GM10248 (cell line): ENCODE measurements at regions not wholly inside any gene's neighbourhood (a gene's known extent, or its start where the extent isn't known, plus 50 kb on each side); places are given as distances from the start of the nearest gene placed in this dataset.

Source experiments
- CTCF ChIA-PET: fragments of 300-600 bp; sonication (Branson Sonifier 250); formaldehyde crosslinking; extraction: SDS; loops from one replicate; lab custom pipeline; 2021; ENCODE audit warnings: antibody characterized with exemption; lab: Yijun Ruan, JAX
- POLR2A ChIA-PET: fragments of 350-650 bp; sonication (Branson Sonifier 250); formaldehyde crosslinking; extraction: SDS; loops from one replicate; lab custom pipeline; 2020; ENCODE audit warnings: antibody characterized with exemption; lab: Yijun Ruan, JAX
- DNase-seq: peaks from one replicate; pipeline ENCODE4 v3.0.0; 2012; ENCODE audit errors: extremely low spot score
- TF ChIP-seq, protein P1 (sequence below): IDR thresholded peaks from 2 replicates; pipeline ENCODE4 v1.5.1; 2012; ENCODE audit warnings: mild to moderate bottlenecking, low read depth; ENCODE audit errors: extremely low read depth, missing control alignments, control extremely low read depth

DNA sequence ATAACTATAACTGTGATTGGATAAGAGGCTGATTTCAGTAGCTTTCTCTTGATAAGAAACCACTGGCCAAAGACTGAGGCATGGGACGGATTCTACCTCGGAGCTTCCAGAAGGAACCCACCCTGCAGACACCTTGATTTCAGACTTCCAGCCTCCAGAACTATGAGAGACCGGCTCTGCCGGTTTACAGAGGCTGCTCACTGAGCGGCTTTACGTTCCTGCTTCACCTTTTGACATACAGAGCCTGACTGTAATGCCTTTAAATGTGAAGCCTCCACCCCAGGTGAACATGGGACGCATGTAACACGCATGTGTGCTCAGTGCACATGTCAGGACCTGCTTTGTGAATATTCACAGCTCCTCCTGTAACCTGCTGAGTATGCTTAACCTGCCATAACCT is 361.5 kb downstream of the CTTN start:
- no peak for DNase-seq
- TF ChIP-seq, protein P1, sequence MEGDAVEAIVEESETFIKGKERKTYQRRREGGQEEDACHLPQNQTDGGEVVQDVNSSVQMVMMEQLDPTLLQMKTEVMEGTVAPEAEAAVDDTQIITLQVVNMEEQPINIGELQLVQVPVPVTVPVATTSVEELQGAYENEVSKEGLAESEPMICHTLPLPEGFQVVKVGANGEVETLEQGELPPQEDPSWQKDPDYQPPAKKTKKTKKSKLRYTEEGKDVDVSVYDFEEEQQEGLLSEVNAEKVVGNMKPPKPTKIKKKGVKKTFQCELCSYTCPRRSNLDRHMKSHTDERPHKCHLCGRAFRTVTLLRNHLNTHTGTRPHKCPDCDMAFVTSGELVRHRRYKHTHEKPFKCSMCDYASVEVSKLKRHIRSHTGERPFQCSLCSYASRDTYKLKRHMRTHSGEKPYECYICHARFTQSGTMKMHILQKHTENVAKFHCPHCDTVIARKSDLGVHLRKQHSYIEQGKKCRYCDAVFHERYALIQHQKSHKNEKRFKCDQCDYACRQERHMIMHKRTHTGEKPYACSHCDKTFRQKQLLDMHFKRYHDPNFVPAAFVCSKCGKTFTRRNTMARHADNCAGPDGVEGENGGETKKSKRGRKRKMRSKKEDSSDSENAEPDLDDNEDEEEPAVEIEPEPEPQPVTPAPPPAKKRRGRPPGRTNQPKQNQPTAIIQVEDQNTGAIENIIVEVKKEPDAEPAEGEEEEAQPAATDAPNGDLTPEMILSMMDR: no peak
- ChIA-PET POLR2A (no interaction called here), CTCF (no interaction called here)

DNA sequence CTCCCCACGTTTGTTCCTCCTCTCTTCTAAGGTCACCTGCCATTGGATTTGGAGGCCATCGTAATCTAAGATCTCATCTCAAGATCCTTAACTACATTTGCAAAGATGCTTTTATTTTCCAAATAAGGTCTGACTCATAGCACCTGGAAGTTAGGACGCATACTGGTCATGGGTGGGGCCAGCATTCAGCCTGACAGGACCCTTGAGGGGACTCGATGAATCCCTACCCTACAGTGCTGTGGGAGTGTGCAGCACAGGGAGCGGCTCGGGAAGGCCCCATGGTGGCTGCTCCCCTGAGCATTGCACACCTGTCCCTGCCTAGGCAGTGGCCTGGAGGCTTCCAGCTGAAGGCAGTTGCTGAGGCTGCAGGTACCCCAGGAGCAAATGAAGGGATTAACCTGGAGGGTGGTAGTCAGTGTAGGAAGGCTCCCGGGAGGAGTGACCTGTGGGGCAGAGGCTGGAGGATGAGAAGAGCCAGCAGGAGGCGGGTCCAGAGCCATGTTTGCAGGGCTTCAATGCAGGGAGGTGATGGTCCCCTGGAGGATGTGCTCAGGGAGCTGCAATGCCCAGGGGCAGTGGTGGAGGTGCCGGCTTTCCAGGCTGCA is 362.2 kb downstream of the CTTN start:
- no peak for DNase-seq
- TF ChIP-seq, protein P1: no peak
- ChIA-PET POLR2A (no interaction called here), CTCF (no interaction called here)

GRCh38 chr11:70761094-70761907 is 363.0 kb downstream of the CTTN start:
- TF ChIP-seq, protein P1: no peak
- CTCF ChIA-PET: no interaction called here
- POLR2A ChIA-PET: no interaction called here
- no peak for DNase-seq

GRCh38 chr11:70761908-70762337 is 363.6 kb downstream of the CTTN start:
- ChIA-PET POLR2A (no interaction called here), CTCF (no interaction called here)
- DNase-seq: no peak
- TF ChIP-seq, protein P1: no peak

- TF ChIP-seq, protein P1: no peak
- CTCF ChIA-PET: no interaction called here
- no peak for DNase-seq
- POLR2A ChIA-PET: no interaction called here
Measured at GRCh38 chr11:70762810-70763209, 364.5 kb downstream of the CTTN start.

- ChIA-PET CTCF (no interaction called here), POLR2A (no interaction called here)
Measured at GRCh38 chr11:70763606-70764005, 365.3 kb downstream of the CTTN start.

More at GRCh38 chr11:70763606-70764005, 365.3 kb downstream of the CTTN start:
- DNase-seq: no peak
- TF ChIP-seq, protein P1: no peak
